Erythroblast (primary cell): ENCODE measurements at regions not wholly inside any gene's neighbourhood (a gene's known extent, or its start where the extent isn't known, plus 50 kb on each side); places are given as distances from the start of the nearest gene placed in this dataset.

Experiments used
- GATA1 ChIP-seq: IDR thresholded peaks from 2 replicates; pipeline ENCODE4 v1.6.1; 2011; ENCODE audit warnings: low read depth, mild to moderate bottlenecking, control low read depth, low read length, moderate library complexity
- POLR2A ChIP-seq: IDR thresholded peaks from 2 replicates; pipeline ENCODE4 v1.6.1; 2011; ENCODE audit warnings: mild to moderate bottlenecking, low read length

- no peak for TF ChIP-seq POLR2A
- TF ChIP-seq GATA1: no peak
Measured at GRCh38 chr3:194029846-194030245, 106.1 kb upstream of the HES1 start.
